ENCODE measurements at regions not wholly inside any gene's neighbourhood (a gene's known extent, or its start where the extent isn't known, plus 50 kb on each side); places are given as distances from the start of the nearest gene placed in this dataset.

DNA sequence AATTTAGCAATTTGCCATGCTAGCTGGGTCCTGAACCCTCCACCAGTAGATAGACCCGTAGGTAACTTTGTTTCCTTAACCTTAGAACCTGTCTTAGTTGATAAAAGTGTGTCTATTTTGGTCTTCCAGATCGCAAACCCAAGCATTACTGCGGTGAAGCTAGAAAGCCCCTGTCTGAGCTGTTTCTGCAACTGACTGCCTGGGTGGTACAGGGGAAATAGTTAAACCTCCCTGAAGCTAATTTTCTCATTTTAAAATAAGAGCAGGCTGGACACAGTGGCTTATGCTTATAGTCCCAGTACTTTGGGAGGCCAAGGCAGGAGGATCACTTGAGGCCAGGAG is 67.9 kb upstream of the EPCAM start:
- no CpG with 5 or more reads among the region's 3 CpGs for WGBS, 2 experiments (ENCODE audit: extremely low coverage in 2 of 2, insufficient read length in 1 of 2)
- H3K9me3 ChIP-seq (ENCODE audit: control insufficient read depth, insufficient read depth, low read length) = no peaks in the 10 kb centered on the region
- no peak overlapping the region for H4K8ac ChIP-seq (ENCODE audit: low read depth in 2 of 2, low read length in 2 of 2)
- H3K4me3 ChIP-seq (ENCODE audit: insufficient read depth, low read depth, low read length) = no peak overlapping the region
- no peaks in the 10 kb centered on the region for H4K20me1 ChIP-seq (ENCODE audit: insufficient read depth, low read length)
- POLR2A ChIA-PET (ENCODE audit: unreplicated experiment) = no interaction called here
- ATAC-seq (ENCODE audit: low read depth) (no peak), DNase-seq (no peak)
- no peak overlapping the region for H3K27ac ChIP-seq (ENCODE audit: insufficient read depth, low read length)
- H2AK5ac ChIP-seq (ENCODE audit: low read depth, low read length) = no peak overlapping the region
- H3K9me1 ChIP-seq (ENCODE audit: insufficient read depth, low read length) = no peaks in the 10 kb centered on the region
- no peak overlapping the region for H3K18ac ChIP-seq (ENCODE audit: low read depth, low read length)
- dilution Hi-C loops (cut with HindIII; ENCODE audit: low sequenced_read_pairs, unreplicated experiment) = no loop called here
- intact Hi-C loops (cut with micrococcal nuclease) = no loop called here
- H2BK5ac ChIP-seq (ENCODE audit: low read depth, low read length, poor library complexity, severe bottlenecking) = no peak overlapping the region
- no peak overlapping the region for H2AK9ac ChIP-seq (replicated peaks; ENCODE audit: low read depth, low read length, poor library complexity)
- no peak overlapping the region for H3K4ac ChIP-seq (ENCODE audit: low read depth, low read length)
- H3K4me2 ChIP-seq (ENCODE audit: low read depth, low read length) = no peak overlapping the region
- H3K4me1 ChIP-seq (ENCODE audit: control insufficient read depth, insufficient read depth, low read length) = peaks cover 3% of the 10 kb centered on the region
- no TSS peak for BruUV-seq (replicated peaks)
- H3K14ac ChIP-seq (replicated peaks; ENCODE audit: low read depth, low read length) = no peak overlapping the region
- no peak overlapping the region for H3K9ac ChIP-seq (ENCODE audit: low read depth, low read length)
- no peaks in the 10 kb centered on the region for H3K36me3 ChIP-seq (ENCODE audit: control insufficient read depth, insufficient read depth, low read length)
- no peak overlapping the region for H2AFZ ChIP-seq (replicated peaks; ENCODE audit: low read length, poor library complexity)
- H2BK120ac ChIP-seq (ENCODE audit: low read depth, low read length) = no peak overlapping the region
- H4K5ac ChIP-seq (ENCODE audit: low read depth, low read length) = no peak overlapping the region
- TF ChIP-seq, protein P1, sequence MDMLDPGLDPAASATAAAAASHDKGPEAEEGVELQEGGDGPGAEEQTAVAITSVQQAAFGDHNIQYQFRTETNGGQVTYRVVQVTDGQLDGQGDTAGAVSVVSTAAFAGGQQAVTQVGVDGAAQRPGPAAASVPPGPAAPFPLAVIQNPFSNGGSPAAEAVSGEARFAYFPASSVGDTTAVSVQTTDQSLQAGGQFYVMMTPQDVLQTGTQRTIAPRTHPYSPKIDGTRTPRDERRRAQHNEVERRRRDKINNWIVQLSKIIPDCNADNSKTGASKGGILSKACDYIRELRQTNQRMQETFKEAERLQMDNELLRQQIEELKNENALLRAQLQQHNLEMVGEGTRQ (IDR thresholded peaks at IDR 0.05; ENCODE audit: low read depth, low read length) = no peak
- TF ChIP-seq MAFK (IDR thresholded peaks at IDR 0.05; ENCODE audit: low read depth, low read length) (no peak), MAZ (IDR thresholded peaks at IDR 0.05; ENCODE audit: borderline replicate concordance, low read depth, low read length) (no peak), NFE2L2 (IDR thresholded peaks at IDR 0.05; ENCODE audit: low read depth, low read length) (no peak), RFX5 (IDR thresholded peaks at IDR 0.05; ENCODE audit: low read depth, low read length) (no peak), SMC3 (IDR thresholded peaks at IDR 0.05; ENCODE audit: low read depth, low read length) (no peak), RAD21 (IDR thresholded peaks at IDR 0.05; ENCODE audit: low read length) (no peak), MXI1 (IDR thresholded peaks at IDR 0.05; ENCODE audit: borderline replicate concordance, low read depth, low read length) (no peak), CHD1 (IDR thresholded peaks at IDR 0.05; ENCODE audit: low read depth, low read length) (no peak), CEBPB (IDR thresholded peaks at IDR 0.05; ENCODE audit: low read depth, low read length) (no peak), BHLHE40 (IDR thresholded peaks at IDR 0.05; ENCODE audit: low read depth, low read length) (no peak)
- TF ChIP-seq, protein P2, sequence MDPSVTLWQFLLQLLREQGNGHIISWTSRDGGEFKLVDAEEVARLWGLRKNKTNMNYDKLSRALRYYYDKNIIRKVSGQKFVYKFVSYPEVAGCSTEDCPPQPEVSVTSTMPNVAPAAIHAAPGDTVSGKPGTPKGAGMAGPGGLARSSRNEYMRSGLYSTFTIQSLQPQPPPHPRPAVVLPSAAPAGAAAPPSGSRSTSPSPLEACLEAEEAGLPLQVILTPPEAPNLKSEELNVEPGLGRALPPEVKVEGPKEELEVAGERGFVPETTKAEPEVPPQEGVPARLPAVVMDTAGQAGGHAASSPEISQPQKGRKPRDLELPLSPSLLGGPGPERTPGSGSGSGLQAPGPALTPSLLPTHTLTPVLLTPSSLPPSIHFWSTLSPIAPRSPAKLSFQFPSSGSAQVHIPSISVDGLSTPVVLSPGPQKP (IDR thresholded peaks at IDR 0.05; ENCODE audit: borderline replicate concordance, low read depth, low read length) = no peak
- in situ Hi-C loops (cut with MboI; ENCODE audit: low sequenced_read_pairs) = no loop called here
- H3K27me3 ChIP-seq (ENCODE audit: control insufficient read depth, insufficient read depth, low read length) = no peaks in the 10 kb centered on the region
- H3K23ac ChIP-seq (ENCODE audit: low read depth, low read length) = no peak overlapping the region
- H2BK15ac ChIP-seq (ENCODE audit: low read depth, low read length) = 0 out of 3 replicates have a peak overlapping the region, but pooled peaks have one; percentile 4
- CTCF ChIA-PET = interaction anchor here (1.2 kb wide), 1 partner anchor 27 kb away, joined by 4 read pairs; no protein-coding TSS in a partner anchor
- no peak overlapping the region for H3K56ac ChIP-seq (ENCODE audit: extremely low read depth, insufficient read depth, low read length)
- no peak overlapping the region for H4K91ac ChIP-seq (ENCODE audit: insufficient read depth, low read depth, low read length)
- no peak overlapping the region for H2BK20ac ChIP-seq (ENCODE audit: low read depth, low read length)
- H3K79me1 ChIP-seq (ENCODE audit: low read depth in 1 of 2, low read length in 2 of 2) = no peaks in the 10 kb centered on the region; a peak in 1 of 4 replicates

All from IMR-90 (cell line).